Stimulated activated naive B cell treated with anti-CD40 and anti-IgM and Interleukin-4, amounts not matched to agents 10 μg/mL and 1 μg/mL and 100 μg/mL, for 72 hours (primary cell): ENCODE measurements at regions not wholly inside any gene's neighbourhood (a gene's known extent, or its start where the extent isn't known, plus 50 kb on each side); places are given as distances from the start of the nearest gene placed in this dataset.

ENCODE experiments used
- ATAC-seq, 2 donors: fragments of 150-1000 bp; cut with Tn5 transposase; replicated peaks; 2 replicates each; pipeline ENCODE4 v1.10.0; 2021; ENCODE audit warnings: moderate library complexity in 1 of 2
- DNase-seq: peaks from one replicate; pipeline ENCODE4 v3.0.0; 2021
- H3K27ac Mint-ChIP-seq: one replicate; pipeline ENCODE4 v1.8.0; 2022; ENCODE audit warnings: mild to moderate bottlenecking, mixed read lengths
- H3K27me3 Mint-ChIP-seq, 2 donors: one replicate each; pipeline ENCODE4 v1.8.0; 2022; ENCODE audit warnings: mixed read lengths in 2 of 2
- H3K36me3 Mint-ChIP-seq, 2 donors: one replicate each; pipeline ENCODE4 v1.8.0; 2022; ENCODE audit warnings: mixed read lengths in 2 of 2, mild to moderate bottlenecking in 1 of 2
- H3K4me1 Mint-ChIP-seq, 2 donors: one replicate each; pipeline ENCODE4 v1.8.0; 2022; ENCODE audit warnings: mixed read lengths in 2 of 2, mild to moderate bottlenecking in 1 of 2
- H3K4me3 Mint-ChIP-seq, 2 donors: one replicate each; pipeline ENCODE4 v1.8.0; 2022; ENCODE audit warnings: mild to moderate bottlenecking in 2 of 2, mixed read lengths in 2 of 2, moderate library complexity in 1 of 2
- H3K9me3 Mint-ChIP-seq, 2 donors: one replicate each; pipeline ENCODE4 v1.8.0; 2022; ENCODE audit warnings: mixed read lengths in 2 of 2, mild to moderate bottlenecking in 1 of 2

DNA sequence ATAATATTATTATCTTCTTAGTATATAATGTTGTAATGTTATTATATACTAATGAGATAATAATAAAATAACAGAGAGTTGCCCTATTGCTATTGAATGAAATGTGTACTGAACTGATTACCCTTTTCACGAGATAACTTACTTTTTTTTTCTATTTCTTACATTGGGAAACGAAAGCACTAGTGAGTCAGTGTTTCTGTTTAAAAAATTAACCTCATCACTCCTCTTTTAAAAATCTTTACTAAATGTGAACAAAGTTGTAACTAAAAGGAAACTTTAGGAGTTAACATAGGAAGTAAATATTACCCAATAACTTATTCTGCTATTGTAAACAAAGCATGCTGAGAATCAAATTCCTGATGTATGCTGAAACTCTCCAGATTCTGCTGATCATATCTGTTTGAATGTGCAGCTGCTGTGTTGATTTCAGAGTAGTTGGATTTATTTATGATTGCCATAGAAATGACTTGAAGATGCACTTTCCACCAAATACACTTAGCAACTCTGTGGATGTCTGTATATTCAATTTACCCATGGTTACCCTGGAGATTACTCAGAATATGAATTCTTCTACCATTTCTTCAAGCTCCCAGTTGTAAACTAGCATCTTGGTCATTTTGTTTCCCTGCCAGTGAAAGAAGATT is 523.4 kb downstream of the TENT5A start:
- Mint-ChIP-seq H3K27ac (no peak overlapping the region), H3K27me3 (no peaks in the 10 kb centered on the region), H3K4me1 (no peaks in the 10 kb centered on the region), H3K9me3 (no peaks in the 10 kb centered on the region), H3K4me3 (no peak overlapping the region), H3K36me3 (no peaks in the 10 kb centered on the region)
- ATAC-seq: no peak
- no peak for DNase-seq

DNA sequence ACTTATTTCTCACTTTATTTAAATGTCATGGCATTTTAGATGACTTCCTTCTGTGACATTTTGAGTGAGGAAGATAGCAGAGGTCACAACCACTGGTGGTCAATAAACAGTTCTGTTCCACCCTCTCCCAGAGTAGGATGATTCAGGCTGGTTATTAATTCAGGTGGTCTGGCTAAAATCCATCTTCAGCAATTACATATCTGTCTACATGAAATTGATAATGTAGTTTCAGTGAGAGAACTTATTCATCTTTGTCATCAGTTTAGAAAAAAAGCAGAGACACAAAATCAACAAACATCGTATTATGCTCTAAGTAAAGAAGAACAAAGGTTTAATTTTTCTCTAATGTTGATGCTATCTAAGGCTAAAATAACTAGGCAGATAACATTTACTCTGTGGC is 525.5 kb downstream of the TENT5A start:
- no peak for DNase-seq
- H3K4me3 Mint-ChIP-seq: no peak overlapping the region
- H3K27ac Mint-ChIP-seq: no peak overlapping the region
- H3K4me1 Mint-ChIP-seq: no peaks in the 10 kb centered on the region
- H3K27me3 Mint-ChIP-seq: no peaks in the 10 kb centered on the region
- no peaks in the 10 kb centered on the region for H3K36me3 Mint-ChIP-seq
- H3K9me3 Mint-ChIP-seq: no peaks in the 10 kb centered on the region
- ATAC-seq: no peak

DNA sequence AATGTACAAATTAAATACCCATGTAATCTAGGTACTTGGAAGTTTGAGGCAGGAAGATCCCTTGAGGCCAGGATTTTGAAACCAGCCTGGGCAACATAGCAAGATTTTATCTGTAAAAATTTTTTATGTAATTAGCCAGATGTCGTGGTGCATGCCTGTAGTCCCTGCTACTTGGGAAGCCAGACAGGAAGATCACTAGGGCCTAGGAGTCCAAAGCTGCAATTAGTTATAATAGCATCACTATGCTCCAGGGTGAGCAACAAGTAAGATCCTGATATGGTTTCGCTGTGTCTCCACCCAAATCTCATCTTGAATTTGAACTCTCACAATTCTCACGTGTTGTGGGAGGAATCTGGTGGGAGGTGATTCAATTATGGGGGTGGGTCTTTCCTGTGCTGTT is 535.8 kb downstream of the TENT5A start:
- Mint-ChIP-seq H3K36me3 (no peaks in the 10 kb centered on the region), H3K4me3 (no peak overlapping the region), H3K27ac (no peak overlapping the region), H3K9me3 (peaks cover 8 to 9% of the 10 kb centered on the region in 2 donors), H3K4me1 (no peaks in the 10 kb centered on the region), H3K27me3 (no peaks in the 10 kb centered on the region)
- no peak for DNase-seq
- ATAC-seq: no peak

DNA sequence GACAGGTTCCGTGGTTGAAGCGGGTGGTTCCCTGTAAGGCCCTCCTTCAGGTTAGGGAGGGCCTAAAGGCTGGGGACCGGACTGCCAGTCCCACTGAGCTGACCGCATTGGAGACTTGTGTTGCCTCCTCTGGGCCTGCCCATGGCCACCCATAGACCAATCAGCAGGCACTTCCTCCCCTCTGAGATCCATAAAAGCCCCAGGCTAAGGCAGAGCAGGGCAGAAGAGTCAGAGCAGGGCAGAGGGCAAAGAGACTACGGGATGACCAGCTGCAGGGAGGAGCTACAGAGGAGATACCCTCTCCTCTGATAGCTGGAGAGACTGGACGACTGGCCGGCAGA is 537.4 kb downstream of the TENT5A start:
- Mint-ChIP-seq H3K27me3 (no peaks in the 10 kb centered on the region), H3K27ac (no peak overlapping the region), H3K4me1 (no peaks in the 10 kb centered on the region), H3K9me3 (peaks cover 8 to 9% of the 10 kb centered on the region in 2 donors), H3K4me3 (no peak overlapping the region), H3K36me3 (no peaks in the 10 kb centered on the region)
- DNase-seq (no peak), ATAC-seq (peak in 1 of 2 donors; percentile 14)

DNA sequence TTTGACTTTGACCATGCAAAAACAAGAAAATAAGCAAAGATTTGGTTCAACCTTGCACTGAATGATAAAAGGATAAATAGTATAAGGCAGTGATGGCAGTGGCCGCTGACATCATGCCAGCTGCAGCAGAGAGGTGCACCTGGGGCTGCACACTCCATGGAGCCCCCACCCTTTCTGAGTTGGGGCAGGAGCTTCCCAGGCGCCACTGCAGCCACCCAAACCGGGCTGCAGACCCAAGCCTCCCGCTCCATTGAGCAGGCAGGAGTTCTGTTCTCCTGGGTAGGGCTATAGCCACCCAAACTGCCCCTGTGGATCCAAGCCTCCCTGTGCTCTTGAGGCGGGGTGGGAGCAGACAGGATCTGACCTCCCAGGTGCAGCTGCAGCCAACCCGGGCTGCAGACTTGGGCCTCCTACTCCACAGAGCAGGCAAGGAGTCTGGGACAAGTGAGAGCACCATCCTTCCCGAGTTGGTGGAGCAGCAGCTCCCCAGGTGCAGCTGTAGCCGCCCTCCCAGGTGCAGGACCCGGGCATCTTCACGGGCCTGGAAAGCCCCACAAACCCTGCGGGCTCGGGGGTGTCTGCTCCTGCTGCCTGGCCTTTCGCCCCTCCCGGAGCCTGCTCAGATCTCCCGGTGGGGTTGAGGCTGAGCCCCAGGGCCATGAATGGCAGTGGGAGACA is 537.9 kb downstream of the TENT5A start:
- no peak for DNase-seq

DNA sequence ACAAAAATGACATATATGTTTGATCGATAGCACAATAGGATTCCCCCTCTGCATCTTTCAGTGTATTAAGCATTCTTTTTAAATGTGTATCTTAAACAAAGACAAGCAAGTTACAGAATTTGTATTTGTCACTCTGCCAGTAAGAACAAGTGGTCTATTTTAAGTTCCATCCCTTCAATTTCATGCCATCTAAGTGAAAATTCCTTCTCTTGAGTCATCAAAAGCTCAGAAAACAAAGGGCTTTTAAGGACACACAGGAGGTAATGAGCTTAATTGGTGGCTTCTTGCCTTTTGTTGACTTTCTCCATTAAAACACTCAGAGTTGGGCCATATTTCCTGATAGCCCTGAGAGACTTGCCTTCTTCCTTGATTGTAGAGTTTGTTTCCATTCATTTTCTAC is 547.8 kb downstream of the TENT5A start:
- no peak for ATAC-seq
- H3K27ac Mint-ChIP-seq: no peak overlapping the region
- peaks cover 0 to 10% of the 10 kb centered on the region in 2 donors for H3K9me3 Mint-ChIP-seq
- DNase-seq: no peak
- H3K36me3 Mint-ChIP-seq: no peaks in the 10 kb centered on the region
- H3K4me3 Mint-ChIP-seq: no peak overlapping the region
- H3K27me3 Mint-ChIP-seq: no peaks in the 10 kb centered on the region
- no peaks in the 10 kb centered on the region for H3K4me1 Mint-ChIP-seq

More for the DNA sequence above, 537.9 kb downstream of the TENT5A start:
- Mint-ChIP-seq H3K27me3 (no peaks in the 10 kb centered on the region), H3K4me3 (no peak overlapping the region), H3K27ac (no peak overlapping the region), H3K9me3 (peaks cover 8 to 9% of the 10 kb centered on the region in 2 donors), H3K36me3 (no peaks in the 10 kb centered on the region), H3K4me1 (no peaks in the 10 kb centered on the region)
- ATAC-seq: no peak

DNA sequence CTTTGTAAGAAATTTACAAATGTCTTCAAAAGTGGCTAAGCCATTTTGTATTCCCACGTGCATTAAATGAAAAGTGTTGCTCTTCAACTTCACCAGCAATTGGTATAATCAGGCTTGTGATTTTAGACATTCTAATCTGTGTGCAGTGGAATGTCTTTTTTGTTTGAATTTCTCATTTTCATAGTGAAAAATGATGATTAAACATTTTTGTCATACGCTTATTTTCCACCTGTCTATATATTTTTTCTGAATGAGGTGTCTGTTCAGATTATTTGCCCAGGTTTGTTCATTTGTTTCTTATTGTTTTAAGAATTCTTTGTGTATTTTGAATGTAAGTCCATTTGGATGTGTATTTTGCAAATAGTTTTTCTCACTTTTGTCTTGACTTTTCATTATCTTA is 558.1 kb downstream of the TENT5A start:
- Mint-ChIP-seq H3K4me3 (no peak overlapping the region), H3K27me3 (no peaks in the 10 kb centered on the region), H3K9me3 (peaks cover 0 to 4% of the 10 kb centered on the region in 2 donors), H3K27ac (no peak overlapping the region), H3K4me1 (no peaks in the 10 kb centered on the region), H3K36me3 (no peaks in the 10 kb centered on the region)
- DNase-seq: no peak
- no peak for ATAC-seq

DNA sequence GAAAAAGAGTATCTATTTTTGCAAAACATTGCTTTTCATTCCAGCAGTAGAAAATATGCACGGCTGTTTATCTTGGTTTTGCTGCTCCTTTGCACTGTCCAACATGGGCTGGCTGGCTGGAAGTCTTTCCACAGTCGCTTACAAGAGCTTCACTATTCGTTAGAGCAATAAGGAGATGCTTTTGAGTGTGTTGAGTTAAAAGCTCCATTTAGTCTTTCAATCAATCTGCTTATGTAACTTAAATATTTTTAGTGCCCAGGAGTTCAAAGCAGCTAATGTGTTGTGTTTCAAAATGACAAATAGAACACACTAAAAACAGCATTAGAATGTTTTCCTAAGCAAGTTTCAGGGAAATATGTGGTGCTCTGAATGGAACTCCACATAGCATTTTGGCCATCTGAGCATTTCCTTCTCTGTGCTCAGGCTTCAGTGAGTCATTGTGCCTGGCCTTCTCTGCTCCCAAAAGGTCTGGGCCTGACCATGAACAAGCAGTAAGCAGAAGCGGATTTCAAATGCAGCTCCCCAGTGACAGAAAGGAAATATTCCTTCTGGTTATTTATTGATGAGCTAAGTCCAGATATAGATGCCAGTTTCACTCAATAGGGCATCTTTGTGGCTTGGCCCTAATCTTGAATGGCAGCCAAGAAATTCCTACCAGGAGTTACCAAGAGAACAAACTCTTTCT is 580.3 kb downstream of the TENT5A start:
- no peak for DNase-seq
- Mint-ChIP-seq H3K27ac (no peak overlapping the region), H3K36me3 (no peaks in the 10 kb centered on the region), H3K4me1 (no peaks in the 10 kb centered on the region), H3K9me3 (peaks cover 0 to 3% of the 10 kb centered on the region in 2 donors), H3K4me3 (no peak overlapping the region), H3K27me3 (no peaks in the 10 kb centered on the region)
- no peak for ATAC-seq

DNA sequence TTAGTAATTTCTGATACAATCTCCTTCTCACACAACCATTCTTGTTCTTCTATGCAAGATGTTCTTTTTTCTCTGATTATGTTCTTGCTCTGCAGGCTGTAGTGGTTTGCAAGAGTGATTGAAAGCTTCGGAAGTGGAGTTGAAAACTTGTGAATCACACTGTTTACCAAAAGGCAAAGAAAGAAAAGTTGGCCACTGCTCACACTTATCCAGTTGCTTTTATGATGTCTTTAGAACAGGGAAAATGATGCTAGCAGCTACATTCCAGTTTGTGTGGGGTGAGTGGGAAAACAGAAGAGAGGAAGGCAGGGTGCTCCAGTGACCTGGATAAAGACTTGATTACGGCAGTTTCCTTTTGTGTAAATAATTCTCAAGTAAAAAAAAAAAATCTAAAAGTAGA is 583.3 kb downstream of the TENT5A start:
- Mint-ChIP-seq H3K4me1 (no peaks in the 10 kb centered on the region), H3K36me3 (no peaks in the 10 kb centered on the region), H3K9me3 (peaks cover 0 to 3% of the 10 kb centered on the region in 2 donors), H3K27ac (no peak overlapping the region), H3K4me3 (no peak overlapping the region), H3K27me3 (no peaks in the 10 kb centered on the region)
- no peak for ATAC-seq
- no peak for DNase-seq

DNA sequence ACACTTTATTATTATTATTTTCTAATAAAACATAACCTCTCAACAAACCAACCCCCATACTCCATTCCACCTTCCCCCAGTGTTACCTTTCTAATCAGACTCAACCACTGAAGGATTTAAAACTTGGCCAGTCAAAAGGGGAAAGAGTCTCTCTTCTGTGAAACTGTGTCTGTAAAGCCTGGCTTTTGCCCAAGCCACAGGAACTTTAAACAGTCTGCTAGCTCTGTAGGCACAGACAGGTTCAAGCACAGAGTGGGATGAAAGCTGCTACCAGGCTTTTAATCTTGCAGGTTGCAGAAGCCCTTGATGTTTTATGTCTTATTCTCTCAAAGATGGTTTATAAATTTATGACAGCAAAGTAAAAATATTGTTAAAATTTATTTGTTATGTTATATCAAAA is 585.7 kb downstream of the TENT5A start:
- no peaks in the 10 kb centered on the region for H3K4me1 Mint-ChIP-seq
- peaks cover 0 to 3% of the 10 kb centered on the region in 2 donors for H3K9me3 Mint-ChIP-seq
- DNase-seq: no peak
- H3K36me3 Mint-ChIP-seq: no peaks in the 10 kb centered on the region
- H3K27ac Mint-ChIP-seq: no peak overlapping the region
- no peak overlapping the region for H3K4me3 Mint-ChIP-seq
- H3K27me3 Mint-ChIP-seq: no peaks in the 10 kb centered on the region
- ATAC-seq: no peak

DNA sequence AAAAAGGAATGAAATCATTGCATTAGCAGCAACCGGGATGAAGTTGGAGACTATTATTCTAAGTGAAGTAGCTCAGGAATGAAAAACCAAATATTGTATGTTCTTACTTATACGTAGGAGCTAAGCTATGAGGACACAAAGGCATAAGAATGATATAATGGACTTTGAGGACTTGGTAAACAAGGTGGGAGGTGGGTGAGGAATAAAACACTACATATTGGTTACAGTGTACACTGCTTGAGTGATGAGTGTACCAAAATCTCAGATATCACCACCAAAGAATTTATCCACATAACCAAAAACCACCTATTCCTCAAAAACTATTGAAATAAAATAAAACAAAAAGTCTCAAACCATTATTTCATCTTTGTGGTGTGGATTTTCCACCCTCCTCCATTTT is 593.5 kb downstream of the TENT5A start:
- Mint-ChIP-seq H3K4me1 (no peaks in the 10 kb centered on the region), H3K9me3 (peaks cover 0 to 4% of the 10 kb centered on the region in 2 donors), H3K27me3 (no peaks in the 10 kb centered on the region), H3K4me3 (no peak overlapping the region), H3K27ac (no peak overlapping the region), H3K36me3 (no peaks in the 10 kb centered on the region)
- ATAC-seq: no peak
- DNase-seq: no peak

DNA sequence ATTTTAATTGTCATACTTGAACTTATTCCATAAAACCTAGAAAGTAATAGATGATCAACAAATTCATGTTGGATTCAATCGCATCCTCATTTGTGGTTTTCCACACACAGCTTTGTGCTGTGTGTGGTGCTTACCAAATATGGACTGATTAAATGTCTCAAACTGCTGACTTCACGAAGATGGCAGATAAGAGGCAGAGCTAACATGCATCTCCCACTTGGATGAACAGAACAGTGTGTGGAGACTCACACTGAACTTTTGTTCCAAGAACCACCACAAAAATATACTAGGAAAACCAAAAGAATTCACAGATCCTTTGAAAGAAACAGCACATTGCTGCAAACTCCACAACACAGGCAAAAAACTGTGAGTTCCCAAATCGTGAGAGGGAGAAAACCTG is 603.7 kb downstream of the TENT5A start:
- ATAC-seq (no peak), DNase-seq (no peak)
- Mint-ChIP-seq H3K9me3 (peaks cover 7 to 8% of the 10 kb centered on the region in 2 donors), H3K36me3 (no peaks in the 10 kb centered on the region), H3K27me3 (no peaks in the 10 kb centered on the region), H3K4me3 (no peak overlapping the region), H3K4me1 (no peaks in the 10 kb centered on the region), H3K27ac (no peak overlapping the region)

DNA sequence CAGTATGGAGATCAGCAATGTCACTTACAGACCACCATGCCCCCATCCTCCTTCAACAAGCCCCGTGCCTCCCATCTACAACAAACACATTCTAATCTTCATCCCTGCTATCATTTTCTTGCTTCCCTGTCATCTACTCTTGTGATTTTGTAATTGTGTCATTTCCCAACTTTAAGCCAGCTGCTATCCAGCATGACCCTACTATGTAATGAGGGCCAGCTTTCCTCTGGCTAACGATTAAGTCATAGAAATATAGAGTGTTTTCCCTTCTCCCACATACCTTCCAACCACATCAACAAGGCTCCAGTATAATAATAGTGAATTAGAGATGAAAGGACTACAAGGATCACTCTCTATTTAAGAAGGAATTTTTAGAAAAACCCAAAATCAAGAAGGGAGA is 607.0 kb downstream of the TENT5A start:
- Mint-ChIP-seq H3K27me3 (no peaks in the 10 kb centered on the region), H3K4me3 (no peak overlapping the region), H3K36me3 (no peaks in the 10 kb centered on the region), H3K9me3 (peaks cover 0 to 8% of the 10 kb centered on the region in 2 donors), H3K27ac (no peak overlapping the region), H3K4me1 (no peaks in the 10 kb centered on the region)
- no peak for DNase-seq
- no peak for ATAC-seq

DNA sequence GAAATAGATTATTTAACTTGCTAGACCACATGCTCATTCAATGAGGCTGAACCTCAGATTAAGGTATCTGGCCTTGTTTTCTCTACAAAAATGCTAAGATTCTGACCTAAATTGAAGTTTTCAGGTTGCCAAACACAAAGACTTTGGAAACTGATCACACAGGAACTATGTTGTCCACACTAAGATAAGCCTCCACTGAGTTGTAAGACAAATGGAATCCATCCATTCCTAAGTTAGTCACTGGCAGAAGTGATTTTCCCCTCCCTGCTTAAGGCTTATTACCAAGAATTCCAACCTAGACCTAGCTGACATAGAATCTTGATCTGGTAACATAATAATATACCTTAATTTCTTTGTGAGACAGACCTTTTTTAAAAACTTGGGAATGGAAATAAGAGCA is 608.1 kb downstream of the TENT5A start:
- Mint-ChIP-seq H3K4me1 (no peaks in the 10 kb centered on the region), H3K27ac (no peak overlapping the region), H3K9me3 (peaks cover 1 to 13% of the 10 kb centered on the region in 2 donors), H3K4me3 (no peak overlapping the region), H3K36me3 (no peaks in the 10 kb centered on the region), H3K27me3 (no peaks in the 10 kb centered on the region)
- ATAC-seq (no peak), DNase-seq (no peak)

DNA sequence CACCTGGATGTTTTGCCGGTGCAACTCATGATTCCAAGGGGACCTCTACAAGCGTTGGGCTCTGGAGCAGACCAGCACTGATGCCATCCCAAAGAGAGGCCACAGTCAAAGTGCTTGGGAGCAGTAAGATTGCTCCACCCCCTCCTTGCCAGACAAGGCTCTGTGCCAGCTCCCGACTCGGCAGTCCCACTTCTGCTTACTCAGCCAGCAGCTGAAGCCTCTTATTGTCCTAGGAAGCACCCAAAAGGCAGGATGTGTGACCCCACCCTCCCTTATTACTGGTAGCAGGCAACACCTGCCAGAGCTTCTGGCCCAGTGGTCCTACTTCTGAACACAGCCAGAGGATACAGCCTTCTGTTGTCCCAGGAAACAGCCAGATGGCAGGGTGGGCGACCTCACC is 614.2 kb downstream of the TENT5A start:
- Mint-ChIP-seq H3K4me1 (no peaks in the 10 kb centered on the region), H3K9me3 (peaks cover 3 to 13% of the 10 kb centered on the region in 2 donors), H3K27me3 (no peaks in the 10 kb centered on the region), H3K36me3 (no peaks in the 10 kb centered on the region), H3K4me3 (no peak overlapping the region), H3K27ac (no peak overlapping the region)
- DNase-seq: no peak
- no peak for ATAC-seq
